Adipocyte (in vitro differentiated cells): ENCODE measurements at regions not wholly inside any gene's neighbourhood (a gene's known extent, or its start where the extent isn't known, plus 50 kb on each side); places are given as distances from the start of the nearest gene placed in this dataset.
"Not testable (repeated sequence)": the region's sequence is repeated elsewhere in the genome, so short reads cannot be mapped to it uniquely, and the experiment has no call there.

ENCODE experiments used
- DNase-seq: peaks from one replicate; pipeline ENCODE4 v3.0.0-alpha.2; 2015; ENCODE audit warnings: low read depth
- H3K27me3 ChIP-seq: replicated peaks from 2 replicates; pipeline ENCODE4 v1.7.0; 2013; ENCODE audit warnings: mild to moderate bottlenecking, low read length, moderate library complexity; ENCODE audit not compliant: control insufficient read depth, insufficient read depth
- H3K36me3 ChIP-seq: 2 replicates; pipeline ENCODE4 v1.7.0; 2013; ENCODE audit warnings: low read length, mild to moderate bottlenecking, moderate library complexity; ENCODE audit not compliant: control insufficient read depth, insufficient read depth, severe bottlenecking
- H3K4me1 ChIP-seq: 2 replicates; pipeline ENCODE4 v1.7.0; 2013; ENCODE audit warnings: mild to moderate bottlenecking, low read length, moderate library complexity; ENCODE audit not compliant: control insufficient read depth, insufficient read depth
- H3K4me3 ChIP-seq: 2 replicates; pipeline ENCODE4 v1.7.0; 2013; ENCODE audit warnings: mild to moderate bottlenecking, low read length, moderate library complexity
- H3K9ac ChIP-seq: 2 replicates; pipeline ENCODE4 v1.7.0; 2013; ENCODE audit warnings: mild to moderate bottlenecking, low read length, moderate library complexity
- H3K9me3 ChIP-seq: 2 replicates; pipeline ENCODE4 v1.7.0; 2013; ENCODE audit warnings: mild to moderate bottlenecking, low read length, moderate library complexity; ENCODE audit not compliant: control insufficient read depth

GRCh38 chr2:16183345-16183744 is 243.0 kb downstream of the MYCN start:
- H3K4me1 ChIP-seq, result no peaks in the 10 kb centered on the region
- H3K9me3 ChIP-seq, result no peaks in the 10 kb centered on the region
- H3K4me3 ChIP-seq, result no peak overlapping the region
- H3K27me3 ChIP-seq, result no peaks in the 10 kb centered on the region
- H3K36me3 ChIP-seq, result no peaks in the 10 kb centered on the region
- no peak for DNase-seq
- H3K9ac ChIP-seq, result no peak overlapping the region

DNA sequence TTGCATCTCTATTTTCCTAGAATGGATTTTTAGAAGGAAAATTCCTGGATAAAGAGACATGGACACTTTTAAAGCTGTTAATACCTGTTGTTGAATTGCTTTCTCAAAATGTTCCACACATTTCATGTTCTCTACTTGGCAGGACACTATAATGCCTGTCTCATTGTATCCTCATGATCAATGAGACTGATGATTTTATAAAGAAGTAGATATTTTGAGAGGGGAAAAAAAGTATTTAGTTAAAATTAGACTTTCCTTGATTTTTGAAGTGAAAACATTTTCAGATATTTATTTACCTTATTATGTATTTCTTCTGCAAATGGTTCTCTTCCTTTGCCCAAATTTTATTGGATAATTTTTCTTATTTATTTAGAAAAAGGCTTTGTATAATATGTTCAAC is 242.5 kb downstream of the MYCN start:
- DNase-seq, result no peak
- no peaks in the 10 kb centered on the region for H3K36me3 ChIP-seq
- H3K9me3 ChIP-seq, result no peaks in the 10 kb centered on the region
- no peaks in the 10 kb centered on the region for H3K4me1 ChIP-seq
- no peaks in the 10 kb centered on the region for H3K27me3 ChIP-seq
- no peak overlapping the region for H3K9ac ChIP-seq
- no peak overlapping the region for H3K4me3 ChIP-seq

DNA sequence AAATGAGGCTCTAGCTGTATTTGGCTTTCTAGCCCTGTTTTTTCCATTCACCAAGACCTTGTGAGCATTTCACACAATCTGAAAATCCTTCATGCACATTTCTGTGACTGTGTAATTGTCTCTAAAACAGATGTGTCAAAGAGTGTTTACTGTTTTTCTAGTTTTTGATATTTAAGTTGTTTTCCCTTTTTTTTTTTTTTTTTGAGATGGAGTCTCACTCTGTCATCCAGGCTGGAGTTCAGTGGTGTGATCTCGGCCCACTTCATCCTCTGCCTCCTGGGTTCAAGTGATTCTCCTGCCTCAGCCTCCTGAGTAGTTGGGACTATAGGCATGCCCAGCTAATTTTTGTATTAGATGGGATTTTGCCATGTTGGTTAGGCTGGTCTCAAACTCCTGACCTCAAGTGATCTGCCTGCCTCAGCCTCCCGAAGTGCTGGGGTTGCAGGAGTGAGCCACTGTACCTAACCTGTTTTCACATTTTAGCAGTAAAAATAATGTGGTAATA is 242.0 kb downstream of the MYCN start:
- not testable (repeated sequence) for H3K4me1 ChIP-seq, H3K9ac ChIP-seq, H3K36me3 ChIP-seq, H3K27me3 ChIP-seq, DNase-seq, H3K9me3 ChIP-seq, H3K4me3 ChIP-seq

DNA sequence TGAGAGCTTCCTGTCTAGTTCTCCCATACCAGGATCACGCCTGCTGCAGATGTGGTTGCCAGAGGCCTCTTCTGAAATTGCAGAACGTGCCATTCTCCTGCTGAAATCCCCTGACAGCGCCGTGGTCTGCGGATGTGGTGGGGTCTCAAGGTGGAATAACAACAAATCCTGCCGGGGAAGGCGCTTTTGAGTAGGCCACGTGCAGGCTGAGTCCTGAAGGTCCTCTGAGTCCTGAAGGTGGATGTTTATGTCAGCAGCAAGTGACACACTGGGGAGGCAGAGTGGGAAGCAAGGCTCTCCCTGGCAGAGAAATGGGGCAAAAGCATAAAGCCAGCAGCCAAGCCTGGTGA is 241.4 kb downstream of the MYCN start:
- Histone ChIP-seq H3K27me3 (no peaks in the 10 kb centered on the region), H3K36me3 (no peaks in the 10 kb centered on the region), H3K9ac (no peak overlapping the region), H3K9me3 (no peaks in the 10 kb centered on the region), H3K4me1 (no peaks in the 10 kb centered on the region), H3K4me3 (no peak overlapping the region)
- DNase-seq, result no peak

- no peak for DNase-seq
- Histone ChIP-seq H3K36me3 (no peaks in the 10 kb centered on the region), H3K4me3 (no peak overlapping the region), H3K4me1 (no peaks in the 10 kb centered on the region), H3K27me3 (no peaks in the 10 kb centered on the region), H3K9me3 (no peaks in the 10 kb centered on the region), H3K9ac (no peak overlapping the region)
These were observed 240.9 kb downstream of the MYCN start for GRCh38 chr2:16181062-16181740.

GRCh38 chr2:16180631-16181030 is 240.3 kb downstream of the MYCN start:
- Histone ChIP-seq H3K4me3 (no peak overlapping the region), H3K9ac (no peak overlapping the region), H3K9me3 (no peaks in the 10 kb centered on the region), H3K27me3 (no peaks in the 10 kb centered on the region), H3K4me1 (no peaks in the 10 kb centered on the region), H3K36me3 (no peaks in the 10 kb centered on the region)
- no peak for DNase-seq

DNA sequence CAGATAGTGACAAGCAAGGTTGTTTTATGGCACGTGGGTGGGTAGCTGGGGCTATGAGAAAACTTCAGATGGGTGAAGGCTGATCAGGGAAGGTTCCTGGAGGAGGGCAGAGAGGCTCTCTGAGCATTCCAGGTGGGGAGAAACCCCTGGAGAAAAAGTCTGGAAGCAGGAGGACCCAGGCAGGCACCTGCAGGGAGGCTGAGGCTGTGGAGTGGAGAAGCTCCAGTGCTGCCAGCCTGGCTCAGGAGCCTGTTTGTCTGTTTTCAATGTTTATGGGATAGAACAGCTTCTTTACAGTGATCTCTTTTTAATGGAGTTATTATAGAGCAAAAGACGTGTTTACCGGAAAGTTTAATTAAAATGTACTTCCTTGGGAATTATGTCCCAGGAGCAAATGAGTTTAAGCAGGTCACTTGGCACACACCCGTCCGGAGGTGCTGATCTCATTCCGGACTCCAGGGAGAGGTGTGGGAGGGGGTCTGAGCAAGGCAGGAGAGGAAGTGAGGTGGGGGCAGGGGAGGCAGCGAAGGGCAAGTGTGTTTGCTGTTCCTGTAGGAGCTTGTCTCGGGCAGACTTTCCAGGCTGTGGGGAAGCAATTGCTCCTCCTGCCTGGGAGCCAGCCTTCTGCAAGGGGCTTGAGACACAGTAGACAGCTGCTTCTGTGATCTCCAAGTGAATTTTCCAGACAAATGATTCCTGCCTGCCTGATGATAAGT is 239.5 kb downstream of the MYCN start:
- no peaks in the 10 kb centered on the region for H3K36me3 ChIP-seq
- no peaks in the 10 kb centered on the region for H3K9me3 ChIP-seq
- H3K9ac ChIP-seq, result no peak overlapping the region
- no peaks in the 10 kb centered on the region for H3K4me1 ChIP-seq
- DNase-seq, result no peak
- no peak overlapping the region for H3K4me3 ChIP-seq
- no peaks in the 10 kb centered on the region for H3K27me3 ChIP-seq

DNA sequence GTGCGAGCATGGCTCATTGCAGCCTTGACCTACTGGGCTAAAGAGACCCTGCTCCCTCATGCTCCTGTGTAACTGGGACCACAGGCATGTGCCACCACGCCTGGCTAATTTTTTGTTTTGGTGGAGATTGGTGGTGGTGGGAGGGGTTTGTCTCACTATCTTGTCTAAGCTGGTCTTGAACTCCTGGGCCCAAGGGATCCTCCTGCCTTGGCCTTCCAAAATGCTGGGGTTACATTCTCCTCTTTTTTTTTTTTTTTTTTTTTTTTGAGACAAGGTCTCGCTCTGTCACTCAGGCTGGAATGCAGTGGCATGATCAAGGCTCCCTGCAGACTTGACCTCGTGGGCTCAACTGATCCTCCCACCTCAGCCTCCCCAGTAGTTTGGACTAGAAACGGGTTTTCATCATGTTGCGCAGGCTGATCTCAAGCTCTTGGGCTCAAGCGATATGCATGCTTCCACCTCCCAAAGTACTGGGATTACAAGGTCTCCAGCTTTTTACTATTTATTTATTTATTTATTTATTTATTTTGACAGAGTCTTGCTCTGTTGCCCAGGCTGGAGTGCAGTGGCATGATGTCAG is 238.3 kb downstream of the MYCN start:
- Histone ChIP-seq H3K9me3 (no peaks in the 10 kb centered on the region), H3K36me3 (no peaks in the 10 kb centered on the region), H3K4me3 (no peak overlapping the region), H3K9ac (no peak overlapping the region), H3K27me3 (no peaks in the 10 kb centered on the region), H3K4me1 (no peaks in the 10 kb centered on the region)
- DNase-seq, result no peak

DNA sequence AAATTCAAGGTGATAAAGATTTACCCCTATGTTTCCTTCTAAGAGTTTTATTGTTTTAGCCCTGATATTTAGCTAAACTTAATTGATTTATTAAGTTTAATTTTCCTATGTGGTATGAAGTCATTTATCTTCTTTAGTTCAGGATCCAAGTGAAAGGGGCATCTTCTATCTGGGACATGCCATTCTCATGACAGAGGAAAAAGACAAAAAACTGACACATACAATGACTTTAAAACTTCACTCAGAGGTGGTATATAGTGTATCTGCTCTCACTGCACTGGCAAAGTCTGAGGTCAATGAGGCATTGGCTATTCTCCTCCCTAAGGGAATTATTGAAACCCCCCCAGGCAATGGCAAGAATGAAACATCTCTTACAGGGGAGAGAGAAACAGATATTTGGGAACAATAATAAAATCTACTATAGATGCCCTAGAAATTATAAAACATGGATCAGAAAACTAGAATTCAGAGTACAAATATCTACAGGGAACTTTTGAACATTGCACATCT is 237.4 kb downstream of the MYCN start:
- no peak overlapping the region for H3K4me3 ChIP-seq
- no peaks in the 10 kb centered on the region for H3K9me3 ChIP-seq
- no peak for DNase-seq
- no peaks in the 10 kb centered on the region for H3K4me1 ChIP-seq
- no peaks in the 10 kb centered on the region for H3K27me3 ChIP-seq
- no peak overlapping the region for H3K9ac ChIP-seq
- no peaks in the 10 kb centered on the region for H3K36me3 ChIP-seq

DNA sequence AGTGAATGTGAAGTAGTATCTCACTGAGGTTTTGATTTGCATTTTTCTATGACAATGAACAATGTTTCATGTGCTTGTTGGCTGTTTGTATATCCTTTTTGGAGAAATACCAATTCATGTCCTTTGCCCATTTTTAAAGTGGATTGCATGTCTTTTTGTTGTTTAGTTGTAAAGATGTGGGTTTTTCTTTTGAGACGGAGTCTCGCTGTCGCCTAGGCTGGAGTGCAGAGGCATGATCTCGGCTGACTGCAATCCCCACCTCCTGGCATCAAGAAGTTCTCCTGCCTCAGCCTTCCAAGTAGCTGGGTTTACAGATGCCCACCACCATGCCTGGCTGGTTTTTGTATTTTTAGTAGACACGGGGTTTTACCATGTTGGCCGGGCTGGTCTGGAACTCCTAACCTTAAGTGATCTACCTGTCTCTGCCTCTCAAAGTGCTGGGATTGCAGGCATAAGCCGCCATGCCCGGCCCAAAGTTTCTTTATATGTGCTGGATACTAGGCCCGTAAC is 236.7 kb downstream of the MYCN start:
- DNase-seq, result no peak
- Histone ChIP-seq H3K9ac (no peak overlapping the region), H3K9me3 (no peaks in the 10 kb centered on the region), H3K4me1 (no peaks in the 10 kb centered on the region), H3K36me3 (no peaks in the 10 kb centered on the region), H3K27me3 (no peaks in the 10 kb centered on the region), H3K4me3 (no peak overlapping the region)

DNA sequence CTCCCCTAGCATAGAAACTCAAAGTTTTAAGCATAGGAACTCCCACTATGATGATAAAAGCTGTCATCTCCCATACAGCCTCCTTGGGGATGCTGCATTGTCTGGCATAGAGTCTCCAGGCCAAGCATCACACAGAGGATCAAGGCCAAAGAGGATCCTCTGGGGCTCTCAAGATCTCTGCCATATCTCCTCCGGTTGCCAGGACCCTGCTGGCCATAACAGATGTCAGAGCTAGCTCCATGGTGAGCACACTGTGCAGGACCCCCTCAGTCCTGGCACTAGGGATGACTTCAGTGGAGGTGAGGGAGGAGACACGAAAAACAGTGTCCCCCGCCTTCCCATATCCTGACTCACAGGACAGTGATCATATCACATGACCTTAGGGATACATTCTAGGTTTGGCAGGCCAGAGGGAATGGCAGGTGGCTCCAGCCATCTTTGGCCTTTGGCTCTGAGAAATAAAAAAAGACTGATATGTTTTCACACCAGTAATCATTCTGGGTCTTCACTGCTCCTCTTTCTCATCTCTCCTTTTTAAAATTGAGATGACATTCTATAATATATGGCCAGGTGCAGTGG is 235.0 kb downstream of the MYCN start:
- H3K27me3 ChIP-seq, result no peaks in the 10 kb centered on the region
- H3K9me3 ChIP-seq, result no peaks in the 10 kb centered on the region
- DNase-seq, result no peak
- no peak overlapping the region for H3K4me3 ChIP-seq
- no peaks in the 10 kb centered on the region for H3K4me1 ChIP-seq
- no peak overlapping the region for H3K9ac ChIP-seq
- H3K36me3 ChIP-seq, result no peaks in the 10 kb centered on the region
